H9 (cell line): ENCODE measurements at regions not wholly inside any gene's neighbourhood (a gene's known extent, or its start where the extent isn't known, plus 50 kb on each side); places are given as distances from the start of the nearest gene placed in this dataset.
A peak's percentile ranks its signal among the peaks of the same experiment; 100 is the strongest.

Experiments
- DNase-seq: peaks from one replicate; pipeline ENCODE4 v3.0.0-alpha.2; 2017
- H2AFZ ChIP-seq: one replicate; pipeline ENCODE4 v1.6.1; 2013; ENCODE audit warnings: mild to moderate bottlenecking, low read length, control low read depth, moderate library complexity
- H2AK5ac ChIP-seq: 2 replicates; pipeline ENCODE4 v1.6.1; 2013; ENCODE audit warnings: low read length, control low read depth, mixed read lengths; ENCODE audit not compliant: insufficient read length
- H2BK120ac ChIP-seq: one replicate; pipeline ENCODE4 v1.6.1; 2013; ENCODE audit warnings: low read depth, mild to moderate bottlenecking, low read length, control low read depth, inconsistent platforms; ENCODE audit not compliant: poor library complexity, severe bottlenecking
- H2BK12ac ChIP-seq: 2 replicates; pipeline ENCODE4 v1.6.1; 2013; ENCODE audit warnings: low read length, control low read depth, mixed read lengths, low read depth; ENCODE audit not compliant: insufficient read length
- H2BK15ac ChIP-seq: 2 replicates; pipeline ENCODE4 v1.6.1; 2013; ENCODE audit warnings: low read depth, low read length, control low read depth
- H2BK20ac ChIP-seq: one replicate; pipeline ENCODE4 v1.6.1; 2013; ENCODE audit warnings: low read depth, mild to moderate bottlenecking, low read length, control low read depth, inconsistent platforms; ENCODE audit not compliant: poor library complexity, severe bottlenecking
- H2BK5ac ChIP-seq: 2 replicates; pipeline ENCODE4 v1.6.1; 2013; ENCODE audit warnings: low read length, control low read depth, mixed read lengths; ENCODE audit not compliant: insufficient read length
- H3K14ac ChIP-seq: 2 replicates; pipeline ENCODE4 v1.6.1; 2013; ENCODE audit warnings: low read length, control low read depth; ENCODE audit not compliant: insufficient read depth
- H3K18ac ChIP-seq: 2 replicates; pipeline ENCODE4 v1.6.1; 2013; ENCODE audit warnings: low read depth, mild to moderate bottlenecking, mixed read lengths, low read length, control low read depth; ENCODE audit not compliant: insufficient read length
- H3K23ac ChIP-seq: 2 replicates; pipeline ENCODE4 v1.6.1; 2013; ENCODE audit warnings: low read length, control low read depth, mixed read lengths, low read depth; ENCODE audit not compliant: insufficient read length
- H3K23me2 ChIP-seq: 2 replicates; pipeline ENCODE4 v1.6.1; 2013; ENCODE audit warnings: low read depth, mild to moderate bottlenecking, mixed read lengths, low read length, control low read depth; ENCODE audit not compliant: insufficient read length, poor library complexity, severe bottlenecking
- H3K27ac ChIP-seq: 2 replicates; pipeline ENCODE4 v1.5.1; 2013; ENCODE audit warnings: low read length, control low read depth, mixed read lengths, low read depth; ENCODE audit not compliant: insufficient read length
- H3K27me3 ChIP-seq: 2 replicates; pipeline ENCODE4 v1.6.1; 2013; ENCODE audit warnings: low read length, control low read depth, inconsistent platforms; ENCODE audit not compliant: insufficient read depth
- H3K4ac ChIP-seq: 2 replicates; pipeline ENCODE4 v1.6.1; 2013; ENCODE audit warnings: low read depth, mild to moderate bottlenecking, control low read depth, inconsistent platforms, low read length, moderate library complexity
- H3K4me1 ChIP-seq: 2 replicates; pipeline ENCODE4 v1.6.1; 2013; ENCODE audit warnings: low read length, control low read depth, inconsistent platforms; ENCODE audit not compliant: insufficient read depth
- H3K4me2 ChIP-seq: 2 replicates; pipeline ENCODE4 v1.6.1; 2013; ENCODE audit warnings: low read length, control low read depth, mixed read lengths; ENCODE audit not compliant: insufficient read length, insufficient read depth
- H3K56ac ChIP-seq: 2 replicates; pipeline ENCODE4 v1.6.1; 2013; ENCODE audit warnings: low read depth, mild to moderate bottlenecking, mixed read lengths, low read length, control low read depth; ENCODE audit not compliant: insufficient read length
- H3K79me1 ChIP-seq: 2 replicates; pipeline ENCODE4 v1.6.1; 2013; ENCODE audit warnings: low read depth, mild to moderate bottlenecking, moderate library complexity, low read length, control low read depth, inconsistent platforms; ENCODE audit not compliant: insufficient read depth, poor library complexity, severe bottlenecking
- H3K79me2 ChIP-seq: 2 replicates; pipeline ENCODE4 v1.6.1; 2013; ENCODE audit warnings: low read length, control low read depth, inconsistent platforms; ENCODE audit not compliant: insufficient read depth
- H3K9ac ChIP-seq: 2 replicates; pipeline ENCODE4 v1.6.1; 2013; ENCODE audit warnings: low read length, control low read depth, mixed read lengths; ENCODE audit not compliant: insufficient read length; ENCODE audit errors: extremely low read depth
- H3K9me3 ChIP-seq: one replicate; pipeline ENCODE4 v1.6.1; 2013; ENCODE audit warnings: low read depth, low read length, inconsistent platforms; ENCODE audit not compliant: control insufficient read depth
- H3T11ph ChIP-seq: one replicate; pipeline ENCODE4 v1.6.1; 2013; ENCODE audit warnings: mild to moderate bottlenecking, low read length, control low read depth, inconsistent platforms
- H4K20me1 ChIP-seq: one replicate; pipeline ENCODE4 v1.6.1; 2013; ENCODE audit not compliant: control insufficient read depth, insufficient read length, insufficient read depth
- H4K5ac ChIP-seq: 2 replicates; pipeline ENCODE4 v1.6.1; 2013; ENCODE audit warnings: low read depth, mild to moderate bottlenecking, mixed read lengths, low read length, control low read depth; ENCODE audit not compliant: insufficient read length
- H4K8ac ChIP-seq: replicated peaks from 2 replicates; pipeline ENCODE4 v1.6.1; 2013; ENCODE audit warnings: low read length, control low read depth, mixed read lengths, low read depth; ENCODE audit not compliant: insufficient read length
- H4K91ac ChIP-seq: 2 replicates; pipeline ENCODE4 v1.6.1; 2013; ENCODE audit warnings: low read depth, mild to moderate bottlenecking, moderate library complexity, mixed read lengths, low read length, control low read depth; ENCODE audit not compliant: insufficient read length
- H3K27ac Mint-ChIP-seq, 3 experiments: 2 replicates in 2 of 3; 3 replicates in 1 of 3; pipeline ENCODE4 v1.8.0; 2020 to 2021; ENCODE audit warnings: mixed read lengths in 3 of 3, mild to moderate bottlenecking in 1 of 3, moderate library complexity in 1 of 3
- H3K27me3 Mint-ChIP-seq: 2 replicates; pipeline ENCODE4 v1.8.0; 2021; ENCODE audit warnings: low read depth, mild to moderate bottlenecking, moderate library complexity, mixed read lengths
- H3K36me3 Mint-ChIP-seq, 3 experiments: 2 replicates in 2 of 3; 3 replicates in 1 of 3; pipeline ENCODE4 v1.8.0; 2020 to 2021; ENCODE audit warnings: low read depth in 3 of 3, mixed read lengths in 3 of 3; ENCODE audit not compliant: insufficient read depth in 1 of 3
- H3K4me1 Mint-ChIP-seq, 2 experiments: 2 replicates each; pipeline ENCODE4 v1.8.0; 2020; ENCODE audit warnings: mixed read lengths in 2 of 2
- H3K4me3 Mint-ChIP-seq, 2 experiments: 2 replicates in 1 of 2; 3 replicates in 1 of 2; pipeline ENCODE4 v1.8.0; 2020 to 2021; ENCODE audit warnings: mild to moderate bottlenecking in 2 of 2, mixed read lengths in 2 of 2, moderate library complexity in 1 of 2
- H3K9me3 Mint-ChIP-seq, 2 experiments: 2 replicates in 1 of 2; 3 replicates in 1 of 2; pipeline ENCODE4 v1.8.0; 2020; ENCODE audit warnings: mild to moderate bottlenecking in 2 of 2, mixed read lengths in 2 of 2, moderate library complexity in 1 of 2
- WGBS: extraction: QIAGEN DNeasy Blood & Tissue Kit; methylation state at CpG from one replicate; pipeline ENCODE4 v1.1.7; 2013; ENCODE audit warnings: missing lambda C conversion rate, low lambda C conversion rate, mixed read lengths; ENCODE audit not compliant: insufficient read length; ENCODE audit errors: extremely low coverage; 5-methylcytosine and 5-hydroxymethylcytosine counted together
- TF ChIP-seq, protein P1 (sequence below): fragments of 200-600 bp; sonication (generic); conservative IDR thresholded peaks from 3 replicates; pipeline ENCODE4 v1.8.0; 2021; ENCODE audit warnings: antibody characterized with exemption, mild to moderate bottlenecking

DNA sequence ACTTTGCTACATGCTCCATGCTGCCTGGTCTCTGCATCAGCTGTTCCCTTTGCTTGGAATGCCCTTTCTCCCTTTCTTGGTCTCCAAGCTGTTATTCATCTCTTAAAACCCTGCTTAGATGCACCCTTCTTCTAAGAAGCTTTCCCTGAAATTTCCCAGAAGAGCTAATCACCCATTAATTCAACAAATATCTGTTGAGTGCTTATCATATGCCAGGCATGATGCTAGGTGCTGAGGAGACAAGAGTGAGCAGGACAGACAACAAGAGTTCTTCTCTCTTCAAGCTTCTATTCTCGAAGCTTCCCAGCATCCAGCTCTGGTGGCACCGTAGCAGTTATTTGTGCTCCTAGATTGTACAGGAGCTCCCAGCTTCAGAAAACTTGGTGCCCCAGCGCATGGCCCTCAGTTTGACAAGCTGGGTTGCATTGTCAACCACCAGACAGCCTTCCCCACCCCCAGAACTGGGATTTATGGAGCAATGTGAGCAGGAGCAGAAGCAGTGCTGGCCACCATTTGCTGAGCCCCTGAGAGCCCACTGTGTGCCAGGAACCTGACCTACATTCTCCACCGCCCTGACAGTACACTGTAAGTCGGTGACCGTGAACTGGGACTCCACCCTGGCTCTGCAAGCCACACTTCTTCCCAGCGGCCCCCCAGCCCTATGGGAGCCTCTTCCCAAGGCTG, 68.0 kb upstream of the ACOT11 start:
- H3K4me1 Mint-ChIP-seq: peaks cover 60 to 72% of the 10 kb centered on the region in 2 experiments
- Histone ChIP-seq H3K27ac (no peak overlapping the region), H2BK15ac (no peak overlapping the region)

More for the DNA sequence above, 68.0 kb upstream of the ACOT11 start:
- no peaks in the 10 kb centered on the region for H3K79me2 ChIP-seq
- no peak overlapping the region for H3K4me2 ChIP-seq
- H3K79me1 ChIP-seq: no peaks in the 10 kb centered on the region
- H3K9ac ChIP-seq: no peak overlapping the region
- no peak overlapping the region for H4K8ac ChIP-seq
- H3K18ac ChIP-seq: peak overlapping the region; percentile 27
- Mint-ChIP-seq H3K4me3 (peak overlapping the region in 1 of 2 experiments; percentile 33; a peak in 2 of 5 replicates), H3K27ac (peak overlapping the region in 1 of 3 experiments; percentile 9; a peak in 1 of 7 replicates), H3K36me3 (no peaks in the 10 kb centered on the region), H3K9me3 (no peaks in the 10 kb centered on the region; a peak in 1 of 5 replicates), H3K27me3 (peaks cover 39% of the 10 kb centered on the region)
- H3K56ac ChIP-seq: no peak overlapping the region
- H2AK5ac ChIP-seq: no peak overlapping the region
- no peak overlapping the region for H2AFZ ChIP-seq
- no peak overlapping the region for H3K23ac ChIP-seq
- peak overlapping the region; percentile 8; the same call in 1 of the 2 replicates for H3K14ac ChIP-seq
- no peak overlapping the region for H2BK20ac ChIP-seq
- no peak overlapping the region for H2BK120ac ChIP-seq
- H2BK12ac ChIP-seq: peak overlapping the region; percentile 2
- H2BK5ac ChIP-seq: no peak overlapping the region
- no peak overlapping the region for H3T11ph ChIP-seq
- WGBS: no CpG with 5 or more reads among the region's 7 CpGs
- H3K9me3 ChIP-seq: no peaks in the 10 kb centered on the region
- H4K5ac ChIP-seq: no peak overlapping the region
- no peaks in the 10 kb centered on the region; the same call in 1 of the 2 replicates for H3K27me3 ChIP-seq
- no peak for DNase-seq
- H3K4me1 ChIP-seq: peaks cover 19% of the 10 kb centered on the region
- TF ChIP-seq, protein P1, sequence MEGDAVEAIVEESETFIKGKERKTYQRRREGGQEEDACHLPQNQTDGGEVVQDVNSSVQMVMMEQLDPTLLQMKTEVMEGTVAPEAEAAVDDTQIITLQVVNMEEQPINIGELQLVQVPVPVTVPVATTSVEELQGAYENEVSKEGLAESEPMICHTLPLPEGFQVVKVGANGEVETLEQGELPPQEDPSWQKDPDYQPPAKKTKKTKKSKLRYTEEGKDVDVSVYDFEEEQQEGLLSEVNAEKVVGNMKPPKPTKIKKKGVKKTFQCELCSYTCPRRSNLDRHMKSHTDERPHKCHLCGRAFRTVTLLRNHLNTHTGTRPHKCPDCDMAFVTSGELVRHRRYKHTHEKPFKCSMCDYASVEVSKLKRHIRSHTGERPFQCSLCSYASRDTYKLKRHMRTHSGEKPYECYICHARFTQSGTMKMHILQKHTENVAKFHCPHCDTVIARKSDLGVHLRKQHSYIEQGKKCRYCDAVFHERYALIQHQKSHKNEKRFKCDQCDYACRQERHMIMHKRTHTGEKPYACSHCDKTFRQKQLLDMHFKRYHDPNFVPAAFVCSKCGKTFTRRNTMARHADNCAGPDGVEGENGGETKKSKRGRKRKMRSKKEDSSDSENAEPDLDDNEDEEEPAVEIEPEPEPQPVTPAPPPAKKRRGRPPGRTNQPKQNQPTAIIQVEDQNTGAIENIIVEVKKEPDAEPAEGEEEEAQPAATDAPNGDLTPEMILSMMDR: no peak
- no peak overlapping the region for H3K4ac ChIP-seq
- no peak overlapping the region for H4K91ac ChIP-seq
- H3K23me2 ChIP-seq: peaks cover 8% of the 10 kb centered on the region
- no peaks in the 10 kb centered on the region for H4K20me1 ChIP-seq
